ENCODE measurements at regions not wholly inside any gene's neighbourhood (a gene's known extent, or its start where the extent isn't known, plus 50 kb on each side); places are given as distances from the start of the nearest gene placed in this dataset.

GRCh38 chr12:115830070-115830469, 447.4 kb downstream of the MED13L start:
- H3K4me2 ChIP-seq (ENCODE audit: low read depth, low read length, poor library complexity, severe bottlenecking) = no peak overlapping the region
- H3K36me3 ChIP-seq (ENCODE audit: insufficient read depth, low read length) = no peaks in the 10 kb centered on the region
- no peak overlapping the region for H2AFZ ChIP-seq (ENCODE audit: low read length)
- no peaks in the 10 kb centered on the region for H3K9me2 ChIP-seq (replicated peaks; ENCODE audit: low read depth, low read length)
- H3K27me3 ChIP-seq (ENCODE audit: insufficient read depth, low read length, poor library complexity, severe bottlenecking) = no peaks in the 10 kb centered on the region
- H3K9me3 ChIP-seq (ENCODE audit: insufficient read depth, low read depth, low read length) = no peaks in the 10 kb centered on the region
- no peaks in the 10 kb centered on the region for H3K79me2 ChIP-seq (ENCODE audit: insufficient read depth, low read length)
- H3F3A ChIP-seq (ENCODE audit: low read depth) = no peaks in the 10 kb centered on the region
- no peak overlapping the region for H3K9ac ChIP-seq (ENCODE audit: low read depth, low read length, poor library complexity, severe bottlenecking)
- no peak overlapping the region for H3K4me3 ChIP-seq (ENCODE audit: low read length, poor library complexity, severe bottlenecking)
- no peak for TF ChIP-seq EZH2phosphoT487 (IDR thresholded peaks at IDR 0.05; ENCODE audit: borderline replicate concordance)
- TF ChIP-seq CTCF (conservative IDR thresholded peaks at IDR 0.05; ENCODE audit: low read length) = no peak
- no peaks in the 10 kb centered on the region for H4K20me1 ChIP-seq (ENCODE audit: insufficient read depth, low read length, poor library complexity, severe bottlenecking)
- H3K4me1 ChIP-seq (ENCODE audit: insufficient read depth, low read length, poor library complexity, severe bottlenecking) = no peaks in the 10 kb centered on the region

GRCh38 chr12:115828168-115828567, 449.3 kb downstream of the MED13L start:
- no peaks in the 10 kb centered on the region for H3K9me3 ChIP-seq (ENCODE audit: insufficient read depth, low read depth, low read length)
- TF ChIP-seq CTCF (conservative IDR thresholded peaks at IDR 0.05; ENCODE audit: low read length) = no peak
- no peak for TF ChIP-seq EZH2phosphoT487 (IDR thresholded peaks at IDR 0.05; ENCODE audit: borderline replicate concordance)
- H3K27me3 ChIP-seq (ENCODE audit: insufficient read depth, low read length, poor library complexity, severe bottlenecking) = no peaks in the 10 kb centered on the region

GRCh38 chr12:115824936-115825602, 452.4 kb downstream of the MED13L start:
- no peak for TF ChIP-seq CTCF (conservative IDR thresholded peaks at IDR 0.05; ENCODE audit: low read length)
- TF ChIP-seq EZH2phosphoT487 (IDR thresholded peaks at IDR 0.05; ENCODE audit: borderline replicate concordance) = no peak
- H3K9me3 ChIP-seq (ENCODE audit: insufficient read depth, low read depth, low read length) = no peaks in the 10 kb centered on the region
- H2AFZ ChIP-seq (ENCODE audit: low read length) = no peak overlapping the region
- no peaks in the 10 kb centered on the region for H3K27me3 ChIP-seq (ENCODE audit: insufficient read depth, low read length, poor library complexity, severe bottlenecking)
- H3K9ac ChIP-seq (ENCODE audit: low read depth, low read length, poor library complexity, severe bottlenecking) = no peak overlapping the region
- H3K4me3 ChIP-seq (ENCODE audit: low read length, poor library complexity, severe bottlenecking) = no peak overlapping the region
- H4K20me1 ChIP-seq (ENCODE audit: insufficient read depth, low read length, poor library complexity, severe bottlenecking) = no peaks in the 10 kb centered on the region
- no peak overlapping the region for H3K4me2 ChIP-seq (ENCODE audit: low read depth, low read length, poor library complexity, severe bottlenecking)
- no peaks in the 10 kb centered on the region for H3K9me2 ChIP-seq (replicated peaks; ENCODE audit: low read depth, low read length)
- no peaks in the 10 kb centered on the region for H3K36me3 ChIP-seq (ENCODE audit: insufficient read depth, low read length)
- no peaks in the 10 kb centered on the region for H3K4me1 ChIP-seq (ENCODE audit: insufficient read depth, low read length, poor library complexity, severe bottlenecking)
- H3F3A ChIP-seq (ENCODE audit: low read depth) = no peaks in the 10 kb centered on the region
- H3K79me2 ChIP-seq (ENCODE audit: insufficient read depth, low read length) = no peaks in the 10 kb centered on the region

More at GRCh38 chr12:115828168-115828567, 449.3 kb downstream of the MED13L start:
- Histone ChIP-seq H3K9ac (ENCODE audit: low read depth, low read length, poor library complexity, severe bottlenecking) (no peak overlapping the region), H3K4me2 (ENCODE audit: low read depth, low read length, poor library complexity, severe bottlenecking) (no peak overlapping the region), H3K4me3 (ENCODE audit: low read length, poor library complexity, severe bottlenecking) (no peak overlapping the region), H3K9me2 (replicated peaks; ENCODE audit: low read depth, low read length) (no peaks in the 10 kb centered on the region), H3K36me3 (ENCODE audit: insufficient read depth, low read length) (no peaks in the 10 kb centered on the region), H3K4me1 (ENCODE audit: insufficient read depth, low read length, poor library complexity, severe bottlenecking) (no peaks in the 10 kb centered on the region), H3K79me2 (ENCODE audit: insufficient read depth, low read length) (no peaks in the 10 kb centered on the region), H4K20me1 (ENCODE audit: insufficient read depth, low read length, poor library complexity, severe bottlenecking) (no peaks in the 10 kb centered on the region), H3F3A (ENCODE audit: low read depth) (no peaks in the 10 kb centered on the region), H2AFZ (ENCODE audit: low read length) (no peak overlapping the region)

All from Loucy (cell line).